GM12892 (cell line): ENCODE measurements at regions not wholly inside any gene's neighbourhood (a gene's known extent, or its start where the extent isn't known, plus 50 kb on each side); places are given as distances from the start of the nearest gene placed in this dataset.

ENCODE experiments used
- POLR2A ChIP-seq: IDR thresholded peaks from 2 replicates; pipeline ENCODE4 v1.6.1; 2011; ENCODE audit warnings: low read depth, low read length, control low read depth
- POLR2AphosphoS5 ChIP-seq: IDR thresholded peaks from 2 replicates; pipeline ENCODE4 v1.6.1; 2011; ENCODE audit warnings: low read depth, low read length, control low read depth
- TAF1 ChIP-seq: IDR thresholded peaks from 2 replicates; pipeline ENCODE4 v1.6.1; 2011; ENCODE audit warnings: low read depth, mild to moderate bottlenecking, control low read depth, low read length, borderline replicate concordance

DNA sequence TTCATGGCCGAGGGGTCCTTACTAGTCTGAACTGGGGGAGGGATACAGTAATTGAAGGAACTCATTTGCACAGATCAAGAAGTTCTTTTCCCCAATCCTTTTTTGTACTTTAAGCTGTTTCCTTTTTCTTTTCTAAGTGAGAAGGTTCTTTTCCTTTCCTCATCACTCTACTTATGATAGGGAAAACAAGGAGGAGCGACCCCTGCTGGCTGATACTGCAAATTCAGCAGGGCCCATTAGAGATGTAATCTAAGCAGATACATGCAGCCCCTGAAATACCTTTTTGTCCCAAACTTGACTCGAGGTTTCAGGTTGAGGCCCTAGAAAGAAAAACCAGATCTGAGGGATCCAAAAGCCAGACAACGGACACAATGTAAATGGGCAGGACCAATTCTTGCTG, 305.5 kb downstream of the DNAJB9 start:
- TF ChIP-seq POLR2A (no peak), TAF1 (no peak), POLR2AphosphoS5 (no peak)
